ENCODE measurements at regions not wholly inside any gene's neighbourhood (a gene's known extent, or its start where the extent isn't known, plus 50 kb on each side); places are given as distances from the start of the nearest gene placed in this dataset.

- Histone ChIP-seq H3K9me3 (no peaks in the 10 kb centered on the region), H3K4me1 (no peaks in the 10 kb centered on the region), H3K36me3 (no peaks in the 10 kb centered on the region), H3K4me3 (no peak overlapping the region), H3K27me3 (no peaks in the 10 kb centered on the region), H3K27ac (no peak overlapping the region)
- TF ChIP-seq POLR2AphosphoS5 (IDR thresholded peaks at IDR 0.05), result no peak
- no peak for TF ChIP-seq CTCF (IDR thresholded peaks at IDR 0.05)
- TF ChIP-seq EP300 (IDR thresholded peaks at IDR 0.05), result no peak
- no peak for TF ChIP-seq POLR2A (IDR thresholded peaks at IDR 0.05)
- DNase-seq, result no peak
- WGBS, 2 donors, result 93 to 100% methylated on average over 2 to 5 of the region's 5 CpGs
- ATAC-seq (ENCODE audit: low FRiP score in 2 of 2), result no peak
These were observed 492.5 kb downstream of the AGTPBP1 start for GRCh38 chr9:85249313-85249621.

DNA sequence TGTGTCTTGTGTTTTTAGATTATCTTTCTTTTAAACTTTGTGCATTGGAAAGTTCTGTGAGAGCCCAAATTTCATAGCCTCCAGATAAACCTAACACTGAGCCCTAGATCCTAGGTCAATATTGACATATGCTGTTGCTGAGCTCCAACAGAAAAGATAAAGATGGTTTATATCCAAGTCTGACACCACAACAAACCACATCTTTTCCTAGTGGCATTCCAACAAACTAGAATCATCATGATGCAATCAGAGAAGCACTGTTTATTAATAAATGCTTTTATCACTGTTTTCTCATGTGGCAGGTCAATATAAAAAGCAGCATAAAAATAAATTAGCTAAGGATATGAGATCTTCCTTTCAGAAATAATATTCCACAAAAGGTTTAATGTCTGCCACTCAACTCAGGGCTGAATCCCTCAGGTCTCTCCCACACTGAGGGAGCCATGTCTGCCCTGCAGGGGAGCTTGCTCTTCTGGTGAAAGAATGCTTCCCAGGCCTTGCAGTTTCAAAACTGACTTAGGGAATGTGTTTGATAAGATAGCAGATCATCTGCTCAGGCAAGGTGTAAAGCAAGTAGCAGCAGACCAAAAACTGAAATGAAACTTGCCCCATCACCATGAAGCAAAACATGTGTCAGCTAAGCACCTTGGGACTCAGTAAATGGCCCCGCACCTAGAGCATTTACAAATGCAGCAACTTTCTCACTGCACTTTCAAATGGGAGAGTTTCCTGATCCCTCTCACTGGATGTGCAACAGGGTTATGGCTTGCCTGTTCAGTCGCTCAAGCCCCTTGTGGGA, 493.0 kb downstream of the AGTPBP1 start:
- Histone ChIP-seq H3K27me3 (no peaks in the 10 kb centered on the region), H3K36me3 (no peaks in the 10 kb centered on the region), H3K4me3 (no peak overlapping the region), H3K9me3 (no peaks in the 10 kb centered on the region), H3K4me1 (no peaks in the 10 kb centered on the region), H3K27ac (no peak overlapping the region)
- TF ChIP-seq CTCF (IDR thresholded peaks at IDR 0.05), result no peak
- TF ChIP-seq EP300 (IDR thresholded peaks at IDR 0.05), result no peak
- no peak for TF ChIP-seq POLR2A (IDR thresholded peaks at IDR 0.05)
- DNase-seq, result no peak
- WGBS, 2 donors, result 88 to 100% methylated on average over 2 of the region's 2 CpGs
- peak in 1 of 2 donors; percentile 81 for ATAC-seq (ENCODE audit: low FRiP score in 2 of 2)

GRCh38 chr9:85246541-85246940, 495.2 kb downstream of the AGTPBP1 start:
- no peak for ATAC-seq (ENCODE audit: low FRiP score in 2 of 2)
- no peaks in the 10 kb centered on the region for H3K27me3 ChIP-seq
- no peak overlapping the region for H3K27ac ChIP-seq
- no peaks in the 10 kb centered on the region for H3K9me3 ChIP-seq
- TF ChIP-seq CTCF (IDR thresholded peaks at IDR 0.05), result no peak
- no peak for TF ChIP-seq EP300 (IDR thresholded peaks at IDR 0.05)
- H3K4me3 ChIP-seq, result no peak overlapping the region
- 76 to 79% methylated on average over 7 of the region's 7 CpGs for WGBS, 2 donors
- no peaks in the 10 kb centered on the region for H3K36me3 ChIP-seq
- no peaks in the 10 kb centered on the region for H3K4me1 ChIP-seq
- no peak for DNase-seq

DNA sequence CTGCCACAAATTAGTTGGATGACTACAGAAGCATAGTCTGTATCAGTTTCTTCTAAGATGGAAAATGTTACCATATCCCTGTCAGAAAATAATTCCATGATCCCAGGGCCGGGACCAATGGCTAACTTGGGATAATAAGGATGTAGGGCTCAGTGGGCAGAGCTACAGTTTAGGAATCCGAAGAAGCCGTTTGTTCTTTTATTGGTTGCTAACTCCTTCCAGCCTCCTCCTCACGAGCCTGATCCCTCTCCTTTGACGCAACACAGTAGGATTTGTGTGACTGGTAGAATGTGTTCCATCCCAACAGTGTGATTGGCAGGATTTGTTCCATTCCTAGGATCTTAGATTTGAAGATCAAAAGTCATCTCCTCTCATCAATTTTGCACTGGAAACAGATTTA, 496.9 kb downstream of the AGTPBP1 start:
- H3K36me3 ChIP-seq, result no peaks in the 10 kb centered on the region
- H3K27ac ChIP-seq, result no peak overlapping the region
- no peak overlapping the region for H3K4me3 ChIP-seq
- no peaks in the 10 kb centered on the region for H3K4me1 ChIP-seq
- no peak for TF ChIP-seq POLR2A (IDR thresholded peaks at IDR 0.05)
- no peak for TF ChIP-seq POLR2AphosphoS5 (IDR thresholded peaks at IDR 0.05)
- no peak for TF ChIP-seq EP300 (IDR thresholded peaks at IDR 0.05)
- TF ChIP-seq CTCF (IDR thresholded peaks at IDR 0.05), result no peak
- H3K9me3 ChIP-seq, result peaks cover 0 to under 1% (median 0%) of the 10 kb centered on the region in 4 donors
- DNase-seq (no peak), ATAC-seq (ENCODE audit: low FRiP score in 2 of 2) (no peak)
- H3K27me3 ChIP-seq, result no peaks in the 10 kb centered on the region
- 68 to 69% methylated on average over 5 of the region's 5 CpGs for WGBS, 2 donors

DNA sequence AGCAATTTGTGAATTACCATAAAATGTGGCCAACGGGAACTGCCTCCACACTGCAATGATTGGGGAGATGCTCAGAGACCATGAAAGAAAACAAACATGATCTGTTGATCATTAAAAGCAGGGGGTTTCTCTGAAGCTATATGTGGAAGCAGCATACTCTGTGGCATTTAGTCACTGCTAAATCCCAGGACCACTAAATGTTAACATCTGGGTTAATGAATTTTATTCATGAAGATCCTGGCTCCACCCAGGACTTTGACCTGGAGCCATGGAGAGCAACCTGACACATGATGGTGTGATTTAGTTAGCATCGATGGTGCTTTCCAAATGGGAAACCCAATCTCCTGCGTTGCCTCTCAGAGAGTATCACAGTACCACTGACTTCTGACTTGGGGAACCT, 497.8 kb downstream of the AGTPBP1 start:
- WGBS, 2 donors, result 98% methylated on average over 3 of the region's 3 CpGs

More for the DNA sequence above, 497.8 kb downstream of the AGTPBP1 start:
- Histone ChIP-seq H3K36me3 (no peaks in the 10 kb centered on the region), H3K27me3 (no peaks in the 10 kb centered on the region), H3K9me3 (peaks cover 0 to 3% (median 0%) of the 10 kb centered on the region in 4 donors), H3K27ac (no peak overlapping the region), H3K4me1 (no peaks in the 10 kb centered on the region), H3K4me3 (no peak overlapping the region)
- ATAC-seq (ENCODE audit: low FRiP score in 2 of 2) (no peak), DNase-seq (no peak)
- TF ChIP-seq POLR2A (IDR thresholded peaks at IDR 0.05) (no peak), POLR2AphosphoS5 (IDR thresholded peaks at IDR 0.05) (no peak), EP300 (IDR thresholded peaks at IDR 0.05) (no peak)
